ENCODE measurements at regions not wholly inside any gene's neighbourhood (a gene's known extent, or its start where the extent isn't known, plus 50 kb on each side); places are given as distances from the start of the nearest gene placed in this dataset.

DNA sequence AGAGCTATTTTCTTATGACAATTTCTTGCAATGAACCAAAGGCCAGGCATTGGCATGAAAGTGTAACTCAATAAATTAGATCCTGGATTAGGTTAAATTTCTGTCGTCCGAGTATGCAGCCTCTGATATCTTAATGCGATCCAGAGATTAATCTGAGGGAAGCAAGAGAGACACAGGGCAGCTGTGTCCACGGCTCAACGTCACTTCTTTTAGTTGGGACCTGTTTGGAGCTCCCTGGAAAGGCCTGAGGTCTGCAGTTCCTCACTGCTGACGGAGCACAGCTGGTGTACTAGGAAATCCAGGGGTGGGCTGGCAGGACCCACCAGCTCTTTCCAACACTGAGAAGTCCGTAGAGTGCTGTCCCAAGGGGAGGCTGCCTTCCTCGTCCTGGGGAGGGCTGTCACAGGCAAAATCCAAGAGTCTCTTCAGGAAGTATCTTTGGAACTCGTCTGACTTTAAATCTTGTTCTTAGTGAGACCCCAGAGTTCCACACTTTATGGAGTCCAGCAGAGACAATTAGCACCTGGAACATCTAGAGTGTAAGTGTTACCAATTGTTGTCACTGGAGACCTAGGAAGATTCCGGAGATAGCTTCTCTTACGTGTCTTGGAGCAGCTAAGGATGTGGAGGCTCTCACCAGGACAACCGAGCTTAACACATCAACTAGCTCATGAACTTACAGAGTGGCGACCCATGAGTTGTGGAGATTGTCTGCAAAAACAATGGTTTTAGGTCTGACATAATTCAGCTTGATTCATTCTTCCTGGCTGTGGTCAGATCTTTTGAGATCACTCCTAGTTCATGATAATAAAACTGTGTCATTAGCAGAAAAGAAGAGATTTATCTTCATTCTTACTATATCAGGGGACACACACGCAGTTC is 173.7 kb downstream of the ACKR3 start:
- Histone ChIP-seq H3K4me1 (ENCODE audit: insufficient read depth, low read length) (no peaks in the 10 kb centered on the region), H3K27me3 (ENCODE audit: control insufficient read depth in 1 of 2, insufficient read depth in 2 of 2, low read length in 2 of 2) (no peaks in the 10 kb centered on the region), H3K9ac (ENCODE audit: low read length) (no peak overlapping the region), H3K9me3 (ENCODE audit: low read length) (no peaks in the 10 kb centered on the region), H3K27ac (ENCODE audit: low read depth, low read length) (no peak overlapping the region), H3K36me3 (ENCODE audit: insufficient read depth, low read length) (no peaks in the 10 kb centered on the region), H3K4me3 (ENCODE audit: low read depth in 1 of 2, low read length in 2 of 2) (no peak overlapping the region)

DNA sequence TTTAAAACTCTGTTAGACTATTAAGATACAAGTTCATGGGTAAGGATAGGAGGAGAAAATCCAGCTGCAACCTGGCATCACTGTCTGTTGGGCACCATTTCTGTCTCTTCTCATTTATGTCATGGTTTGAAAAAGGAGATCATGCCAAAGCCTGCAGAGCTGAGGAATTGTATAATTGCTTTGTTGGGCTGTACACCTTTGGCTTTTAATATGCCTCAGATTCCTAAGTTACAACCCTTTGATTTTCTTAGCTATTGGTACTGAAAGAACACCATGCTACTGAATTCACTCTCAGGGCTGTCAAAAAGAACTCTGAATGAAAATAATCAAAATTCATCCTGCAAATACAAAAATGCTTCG is 174.3 kb downstream of the ACKR3 start:
- Histone ChIP-seq H3K36me3 (ENCODE audit: insufficient read depth, low read length) (no peaks in the 10 kb centered on the region), H3K27ac (ENCODE audit: low read depth, low read length) (no peak overlapping the region), H3K4me1 (ENCODE audit: insufficient read depth, low read length) (no peaks in the 10 kb centered on the region)

DNA sequence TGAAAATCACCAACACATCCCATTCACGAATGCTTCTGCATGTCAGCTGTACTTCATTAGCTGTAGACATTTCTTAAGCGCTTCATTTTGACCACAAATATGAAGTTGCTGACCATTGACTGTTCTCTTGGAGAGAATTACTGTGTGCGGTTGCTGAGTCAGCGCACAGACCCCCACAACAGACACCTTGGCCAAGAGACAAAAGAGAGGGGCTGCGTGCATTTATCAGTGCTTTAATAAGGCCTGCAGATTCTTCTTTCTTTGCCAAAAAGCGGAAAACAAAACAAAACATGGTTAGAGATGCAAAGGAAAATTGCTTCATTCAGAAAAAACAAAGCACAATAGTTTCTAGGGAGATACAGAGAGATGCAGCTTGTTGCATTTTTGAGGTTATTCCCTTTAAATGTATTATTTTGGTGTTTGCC is 174.7 kb downstream of the ACKR3 start:
- Histone ChIP-seq H3K36me3 (ENCODE audit: insufficient read depth, low read length) (no peaks in the 10 kb centered on the region), H3K4me3 (ENCODE audit: low read depth in 1 of 2, low read length in 2 of 2) (no peak overlapping the region), H3K9me3 (ENCODE audit: low read length) (no peaks in the 10 kb centered on the region), H3K27ac (ENCODE audit: low read depth, low read length) (no peak overlapping the region), H3K9ac (ENCODE audit: low read length) (no peak overlapping the region), H3K4me1 (ENCODE audit: insufficient read depth, low read length) (no peaks in the 10 kb centered on the region), H3K27me3 (ENCODE audit: control insufficient read depth in 1 of 2, insufficient read depth in 2 of 2, low read length in 2 of 2) (no peaks in the 10 kb centered on the region)

More for the DNA sequence above, 174.3 kb downstream of the ACKR3 start:
- H3K9me3 ChIP-seq (ENCODE audit: low read length): no peaks in the 10 kb centered on the region
- no peak overlapping the region for H3K4me3 ChIP-seq (ENCODE audit: low read depth in 1 of 2, low read length in 2 of 2)
- no peaks in the 10 kb centered on the region for H3K27me3 ChIP-seq (ENCODE audit: control insufficient read depth in 1 of 2, insufficient read depth in 2 of 2, low read length in 2 of 2)
- H3K9ac ChIP-seq (ENCODE audit: low read length): no peak overlapping the region

DNA sequence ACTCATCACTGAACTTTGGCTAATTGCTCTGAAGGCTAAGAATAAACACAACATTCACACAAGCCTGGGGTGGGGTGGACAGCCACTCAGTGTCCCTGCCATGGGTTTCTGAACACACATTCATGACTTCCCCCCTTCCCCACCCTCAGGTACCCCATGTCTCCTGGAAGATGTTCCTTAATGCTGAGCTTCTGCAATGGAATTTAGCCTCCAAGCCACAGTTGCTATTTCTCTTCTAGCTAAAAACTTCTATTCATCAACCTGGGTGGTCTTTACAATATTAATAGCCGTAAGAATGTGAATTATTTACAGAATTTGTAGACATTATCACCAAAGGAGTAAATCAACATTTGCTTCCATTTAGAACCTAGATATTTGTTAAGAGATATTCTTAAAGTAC is 175.1 kb downstream of the ACKR3 start:
- no peaks in the 10 kb centered on the region for H3K9me3 ChIP-seq (ENCODE audit: low read length)
- no peak overlapping the region for H3K9ac ChIP-seq (ENCODE audit: low read length)
- no peak overlapping the region for H3K27ac ChIP-seq (ENCODE audit: low read depth, low read length)
- H3K36me3 ChIP-seq (ENCODE audit: insufficient read depth, low read length): no peaks in the 10 kb centered on the region
- no peak overlapping the region for H3K4me3 ChIP-seq (ENCODE audit: low read depth in 1 of 2, low read length in 2 of 2)
- no peaks in the 10 kb centered on the region for H3K27me3 ChIP-seq (ENCODE audit: control insufficient read depth in 1 of 2, insufficient read depth in 2 of 2, low read length in 2 of 2)
- H3K4me1 ChIP-seq (ENCODE audit: insufficient read depth, low read length): no peaks in the 10 kb centered on the region

DNA sequence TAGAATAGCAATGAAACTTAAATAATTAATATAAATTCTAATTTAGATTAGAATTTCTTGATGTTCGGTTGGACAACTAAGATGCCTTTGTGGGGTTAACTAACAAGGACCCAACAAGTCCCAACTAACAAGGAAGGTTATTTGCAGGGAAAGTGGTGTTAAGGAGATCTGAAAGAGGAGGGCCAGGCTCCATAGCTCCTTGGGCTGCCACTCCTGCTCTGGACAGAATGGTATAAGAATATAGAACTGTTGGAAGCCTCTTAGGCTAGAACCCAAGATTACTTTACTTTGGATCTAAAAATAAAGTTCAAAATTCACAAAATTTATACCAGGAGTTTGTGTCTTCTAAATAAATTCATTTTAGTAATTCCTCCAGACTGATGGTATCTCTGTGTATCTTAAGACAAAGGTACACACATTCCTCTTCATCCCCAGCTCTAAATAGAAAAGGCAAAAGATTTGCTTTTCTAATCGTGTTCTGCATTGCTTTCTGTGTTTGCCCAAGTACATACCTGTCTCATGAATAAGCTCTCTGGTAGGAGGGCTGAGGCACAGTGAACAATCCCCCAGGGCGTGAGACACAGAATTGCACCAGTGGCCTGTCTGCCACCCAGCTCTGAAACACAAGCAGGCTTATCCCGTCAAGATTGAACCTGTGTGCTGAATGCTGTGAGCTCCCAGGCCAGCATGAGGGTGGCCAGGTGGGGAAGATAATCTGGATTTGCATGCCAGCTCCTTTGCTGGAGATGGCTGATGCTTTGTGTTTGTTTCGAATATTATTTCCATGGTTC is 176.0 kb downstream of the ACKR3 start:
- H3K27me3 ChIP-seq (ENCODE audit: control insufficient read depth in 1 of 2, insufficient read depth in 2 of 2, low read length in 2 of 2): no peaks in the 10 kb centered on the region
- no peak overlapping the region for H3K9ac ChIP-seq (ENCODE audit: low read length)
- no peaks in the 10 kb centered on the region for H3K4me1 ChIP-seq (ENCODE audit: insufficient read depth, low read length)
- no peak overlapping the region for H3K4me3 ChIP-seq (ENCODE audit: low read depth in 1 of 2, low read length in 2 of 2)
- H3K9me3 ChIP-seq (ENCODE audit: low read length): no peaks in the 10 kb centered on the region
- H3K36me3 ChIP-seq (ENCODE audit: insufficient read depth, low read length): no peaks in the 10 kb centered on the region
- no peak overlapping the region for H3K27ac ChIP-seq (ENCODE audit: low read depth, low read length)

DNA sequence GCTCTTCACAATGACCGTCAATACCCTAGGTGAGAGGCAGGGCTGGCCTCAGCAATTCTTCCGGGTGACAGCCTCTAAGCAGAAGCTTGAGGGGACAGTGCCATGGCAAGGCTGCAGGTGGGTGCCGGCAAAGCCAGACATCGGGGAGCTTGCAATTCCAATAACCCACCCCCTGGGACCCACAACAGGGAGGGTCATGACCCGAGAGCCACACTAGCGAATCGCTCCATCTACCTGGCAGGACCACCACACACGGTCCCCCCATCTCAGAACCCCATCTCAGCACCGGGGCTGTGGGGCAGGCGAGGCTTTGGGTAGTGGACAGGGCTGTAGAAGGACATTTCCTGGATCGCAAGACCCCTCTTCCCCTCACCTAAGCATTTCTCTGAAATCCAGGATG is 177.2 kb downstream of the ACKR3 start:
- Histone ChIP-seq H3K36me3 (ENCODE audit: insufficient read depth, low read length) (no peaks in the 10 kb centered on the region), H3K9ac (ENCODE audit: low read length) (no peak overlapping the region), H3K27ac (ENCODE audit: low read depth, low read length) (no peak overlapping the region), H3K4me1 (ENCODE audit: insufficient read depth, low read length) (no peaks in the 10 kb centered on the region), H3K27me3 (ENCODE audit: control insufficient read depth in 1 of 2, insufficient read depth in 2 of 2, low read length in 2 of 2) (no peaks in the 10 kb centered on the region), H3K9me3 (ENCODE audit: low read length) (no peaks in the 10 kb centered on the region), H3K4me3 (ENCODE audit: low read depth in 1 of 2, low read length in 2 of 2) (no peak overlapping the region)

DNA sequence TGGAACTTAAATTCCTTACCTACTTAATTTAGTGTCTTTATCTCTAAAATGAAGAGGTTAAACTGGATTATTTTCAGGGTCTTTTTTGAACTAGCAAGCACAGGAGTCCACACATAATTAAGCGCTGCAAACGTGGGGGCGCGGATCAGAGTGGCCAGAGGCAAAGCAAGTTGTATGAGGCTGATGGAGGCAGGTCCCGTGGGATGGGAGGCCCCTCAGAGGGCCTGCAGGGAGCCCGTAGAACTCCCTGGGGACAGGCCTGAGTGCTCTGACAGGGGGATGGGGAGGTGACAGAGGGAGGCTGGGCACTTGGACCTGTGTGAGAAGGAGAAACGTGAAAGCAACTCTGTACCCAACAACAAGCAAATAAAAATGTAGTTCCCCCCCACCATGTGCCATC is 177.8 kb downstream of the ACKR3 start:
- Histone ChIP-seq H3K9ac (ENCODE audit: low read length) (no peak overlapping the region), H3K9me3 (ENCODE audit: low read length) (no peaks in the 10 kb centered on the region), H3K36me3 (ENCODE audit: insufficient read depth, low read length) (no peaks in the 10 kb centered on the region), H3K27me3 (ENCODE audit: control insufficient read depth in 1 of 2, insufficient read depth in 2 of 2, low read length in 2 of 2) (no peaks in the 10 kb centered on the region), H3K4me3 (ENCODE audit: low read depth in 1 of 2, low read length in 2 of 2) (no peak overlapping the region), H3K27ac (ENCODE audit: low read depth, low read length) (no peak overlapping the region), H3K4me1 (ENCODE audit: insufficient read depth, low read length) (no peaks in the 10 kb centered on the region)

DNA sequence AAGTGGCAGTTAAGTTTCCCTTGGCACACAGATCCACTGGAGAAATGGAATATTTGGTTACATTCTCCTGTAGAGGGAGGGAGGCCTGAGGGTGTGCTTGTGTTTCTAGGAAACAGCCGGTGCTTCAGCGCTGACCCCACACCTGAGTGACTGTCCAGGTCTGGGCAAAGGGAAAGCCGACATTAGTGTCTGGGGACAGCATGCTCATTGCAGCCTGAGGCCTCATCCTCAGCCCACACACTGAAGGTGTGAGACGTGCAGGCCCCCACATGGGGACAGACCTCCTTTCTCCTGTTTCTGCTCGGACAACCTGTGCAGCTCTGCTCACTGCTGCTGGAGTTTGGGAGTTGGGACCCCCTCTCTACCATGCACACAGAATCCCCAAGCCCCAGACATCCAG is 178.3 kb downstream of the ACKR3 start:
- Histone ChIP-seq H3K27me3 (ENCODE audit: control insufficient read depth in 1 of 2, insufficient read depth in 2 of 2, low read length in 2 of 2) (no peaks in the 10 kb centered on the region), H3K9ac (ENCODE audit: low read length) (no peak overlapping the region), H3K36me3 (ENCODE audit: insufficient read depth, low read length) (no peaks in the 10 kb centered on the region), H3K4me1 (ENCODE audit: insufficient read depth, low read length) (no peaks in the 10 kb centered on the region), H3K27ac (ENCODE audit: low read depth, low read length) (no peak overlapping the region), H3K4me3 (ENCODE audit: low read depth in 1 of 2, low read length in 2 of 2) (no peak overlapping the region), H3K9me3 (ENCODE audit: low read length) (no peaks in the 10 kb centered on the region)

DNA sequence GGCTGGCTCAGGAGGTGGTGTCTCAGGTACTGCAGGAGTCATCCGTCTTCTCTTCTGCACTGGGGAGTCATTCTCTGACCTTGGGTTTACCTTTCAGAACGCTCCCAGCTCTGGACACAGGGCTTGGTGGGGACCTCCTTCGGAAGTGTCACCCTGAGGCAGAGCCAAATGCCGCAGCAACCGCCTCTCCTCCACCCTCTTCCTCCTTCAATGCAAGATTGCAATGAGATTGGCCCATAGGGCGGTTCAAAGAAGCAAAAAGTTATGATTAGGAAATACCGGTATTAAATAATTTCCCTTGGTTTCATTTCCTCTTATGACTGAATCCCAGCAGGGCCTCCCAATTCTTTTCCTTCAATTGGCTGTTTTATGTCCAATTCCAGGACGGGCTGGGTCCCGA is 178.8 kb downstream of the ACKR3 start:
- Histone ChIP-seq H3K4me1 (ENCODE audit: insufficient read depth, low read length) (no peaks in the 10 kb centered on the region), H3K4me3 (ENCODE audit: low read depth in 1 of 2, low read length in 2 of 2) (no peak overlapping the region), H3K9ac (ENCODE audit: low read length) (no peak overlapping the region), H3K27ac (ENCODE audit: low read depth, low read length) (no peak overlapping the region), H3K36me3 (ENCODE audit: insufficient read depth, low read length) (no peaks in the 10 kb centered on the region), H3K9me3 (ENCODE audit: low read length) (no peaks in the 10 kb centered on the region), H3K27me3 (ENCODE audit: control insufficient read depth in 1 of 2, insufficient read depth in 2 of 2, low read length in 2 of 2) (no peaks in the 10 kb centered on the region)

DNA sequence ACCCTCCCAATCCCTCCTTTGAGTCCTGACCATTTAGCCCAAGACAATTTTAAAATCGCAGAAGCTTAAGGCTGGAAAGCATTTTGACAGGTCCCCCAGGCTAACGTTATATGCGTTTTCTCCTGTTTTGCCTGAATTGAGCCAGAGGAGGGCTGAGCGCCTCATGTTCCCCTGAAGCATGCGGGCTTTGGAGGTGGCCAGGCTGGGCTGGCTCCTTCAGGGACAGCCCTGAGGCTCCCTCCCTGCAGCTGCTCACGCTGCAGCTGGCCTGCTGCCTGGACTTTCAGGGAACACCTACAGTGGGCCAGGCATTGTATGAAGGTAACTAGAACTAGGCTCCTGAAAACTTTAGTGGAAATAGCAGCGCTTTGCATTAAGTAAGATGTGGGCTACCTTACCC is 179.2 kb downstream of the ACKR3 start:
- Histone ChIP-seq H3K4me1 (ENCODE audit: insufficient read depth, low read length) (no peaks in the 10 kb centered on the region), H3K4me3 (ENCODE audit: low read depth in 1 of 2, low read length in 2 of 2) (no peak overlapping the region), H3K27me3 (ENCODE audit: control insufficient read depth in 1 of 2, insufficient read depth in 2 of 2, low read length in 2 of 2) (no peaks in the 10 kb centered on the region), H3K9me3 (ENCODE audit: low read length) (no peaks in the 10 kb centered on the region), H3K9ac (ENCODE audit: low read length) (no peak overlapping the region), H3K36me3 (ENCODE audit: insufficient read depth, low read length) (no peaks in the 10 kb centered on the region), H3K27ac (ENCODE audit: low read depth, low read length) (no peak overlapping the region)

DNA sequence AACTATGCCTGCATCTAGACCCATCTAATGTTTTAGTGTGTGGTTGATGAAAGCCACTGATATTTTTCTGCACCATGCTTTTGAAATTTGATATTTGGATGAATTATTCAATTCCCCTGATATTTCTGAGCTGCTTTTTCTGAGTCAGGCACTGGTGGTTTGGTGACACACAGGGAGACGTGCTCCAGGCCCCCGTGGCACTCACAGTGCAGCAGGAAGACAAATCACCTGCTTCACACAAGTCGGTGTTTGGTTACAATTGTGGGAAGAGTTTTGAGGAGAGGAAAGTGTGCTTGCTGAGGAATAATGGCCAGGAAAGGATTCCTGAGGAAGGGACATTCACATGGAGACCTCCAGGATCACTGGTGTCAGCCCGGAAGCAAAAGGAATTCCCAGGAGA is 179.7 kb downstream of the ACKR3 start:
- Histone ChIP-seq H3K4me1 (ENCODE audit: insufficient read depth, low read length) (no peaks in the 10 kb centered on the region), H3K27ac (ENCODE audit: low read depth, low read length) (no peak overlapping the region), H3K4me3 (ENCODE audit: low read depth in 1 of 2, low read length in 2 of 2) (no peak overlapping the region)

More for the DNA sequence above, 179.7 kb downstream of the ACKR3 start:
- Histone ChIP-seq H3K36me3 (ENCODE audit: insufficient read depth, low read length) (no peaks in the 10 kb centered on the region), H3K27me3 (ENCODE audit: control insufficient read depth in 1 of 2, insufficient read depth in 2 of 2, low read length in 2 of 2) (no peaks in the 10 kb centered on the region), H3K9ac (ENCODE audit: low read length) (no peak overlapping the region), H3K9me3 (ENCODE audit: low read length) (no peaks in the 10 kb centered on the region)

Data from muscle layer of colon (tissue), 2 donors.